Loucy (cell line): ENCODE measurements at regions not wholly inside any gene's neighbourhood (a gene's known extent, or its start where the extent isn't known, plus 50 kb on each side); places are given as distances from the start of the nearest gene placed in this dataset.

Experiments
- H2AFZ ChIP-seq: fragments of 200-600 bp; sonication (generic); 2 replicates; pipeline ENCODE4 v1.6.0; 2016; ENCODE audit warnings: antibody characterized with exemption, mild to moderate bottlenecking, low read length, moderate library complexity
- H3F3A ChIP-seq: fragments of 200-600 bp; 2 replicates; pipeline ENCODE4 v1.6.0; 2016; ENCODE audit warnings: antibody characterized with exemption, low read depth, mild to moderate bottlenecking
- H3K27me3 ChIP-seq: fragments of 200-600 bp; sonication (generic); 2 replicates; pipeline ENCODE4 v1.6.1; 2014; ENCODE audit warnings: low read length, mild to moderate bottlenecking; ENCODE audit not compliant: insufficient read depth, poor library complexity, severe bottlenecking
- H3K36me3 ChIP-seq: fragments of 200-600 bp; sonication (generic); 2 replicates; pipeline ENCODE4 v1.6.1; 2016; ENCODE audit warnings: low read length; ENCODE audit not compliant: insufficient read depth
- H3K4me1 ChIP-seq: fragments of 200-600 bp; sonication (generic); 2 replicates; pipeline ENCODE4 v1.5.1; 2014; ENCODE audit warnings: low read length, mild to moderate bottlenecking; ENCODE audit not compliant: insufficient read depth, poor library complexity, severe bottlenecking
- H3K4me2 ChIP-seq: fragments of 200-600 bp; sonication (generic); 2 replicates; pipeline ENCODE4 v1.6.0; 2014; ENCODE audit warnings: antibody characterized with exemption, low read length, low read depth, mild to moderate bottlenecking; ENCODE audit not compliant: poor library complexity, severe bottlenecking
- H3K4me3 ChIP-seq: fragments of 200-600 bp; sonication (generic); 2 replicates; pipeline ENCODE4 v1.5.1; 2014; ENCODE audit warnings: low read length, mild to moderate bottlenecking, mixed read lengths; ENCODE audit not compliant: poor library complexity, severe bottlenecking
- H3K79me2 ChIP-seq: fragments of 200-600 bp; sonication (generic); 2 replicates; pipeline ENCODE4 v1.6.1; 2014; ENCODE audit warnings: low read length; ENCODE audit not compliant: insufficient read depth
- H3K9ac ChIP-seq: fragments of 200-600 bp; sonication (generic); 2 replicates; pipeline ENCODE4 v1.6.0; 2014; ENCODE audit warnings: mild to moderate bottlenecking, low read depth, low read length, moderate library complexity; ENCODE audit not compliant: poor library complexity, severe bottlenecking
- H3K9me2 ChIP-seq: fragments of 200-600 bp; sonication (generic); replicated peaks from 2 replicates; pipeline ENCODE4 v1.6.1; 2016; ENCODE audit warnings: low read depth, low read length, mixed read lengths
- H3K9me3 ChIP-seq: fragments of 200-600 bp; sonication (generic); 2 replicates; pipeline ENCODE4 v1.6.1; 2014; ENCODE audit warnings: mild to moderate bottlenecking, antibody characterized with exemption, low read length, low read depth; ENCODE audit not compliant: insufficient read depth
- H4K20me1 ChIP-seq: fragments of 200-600 bp; sonication (generic); 2 replicates; pipeline ENCODE4 v1.6.0; 2014; ENCODE audit warnings: antibody characterized with exemption, low read length, mild to moderate bottlenecking; ENCODE audit not compliant: insufficient read depth, poor library complexity, severe bottlenecking
- EZH2phosphoT487 ChIP-seq: fragments of 200-600 bp; IDR thresholded peaks from 2 replicates; pipeline ENCODE4 v1.6.1; 2018; ENCODE audit warnings: antibody characterized with exemption, mild to moderate bottlenecking, moderate library complexity, borderline replicate concordance
- TF ChIP-seq, protein P1 (sequence below): fragments of 200-600 bp; sonication (generic); conservative IDR thresholded peaks from 2 replicates; pipeline ENCODE4 v1.5.1; 2014; ENCODE audit warnings: mild to moderate bottlenecking, antibody characterized with exemption, low read length

DNA sequence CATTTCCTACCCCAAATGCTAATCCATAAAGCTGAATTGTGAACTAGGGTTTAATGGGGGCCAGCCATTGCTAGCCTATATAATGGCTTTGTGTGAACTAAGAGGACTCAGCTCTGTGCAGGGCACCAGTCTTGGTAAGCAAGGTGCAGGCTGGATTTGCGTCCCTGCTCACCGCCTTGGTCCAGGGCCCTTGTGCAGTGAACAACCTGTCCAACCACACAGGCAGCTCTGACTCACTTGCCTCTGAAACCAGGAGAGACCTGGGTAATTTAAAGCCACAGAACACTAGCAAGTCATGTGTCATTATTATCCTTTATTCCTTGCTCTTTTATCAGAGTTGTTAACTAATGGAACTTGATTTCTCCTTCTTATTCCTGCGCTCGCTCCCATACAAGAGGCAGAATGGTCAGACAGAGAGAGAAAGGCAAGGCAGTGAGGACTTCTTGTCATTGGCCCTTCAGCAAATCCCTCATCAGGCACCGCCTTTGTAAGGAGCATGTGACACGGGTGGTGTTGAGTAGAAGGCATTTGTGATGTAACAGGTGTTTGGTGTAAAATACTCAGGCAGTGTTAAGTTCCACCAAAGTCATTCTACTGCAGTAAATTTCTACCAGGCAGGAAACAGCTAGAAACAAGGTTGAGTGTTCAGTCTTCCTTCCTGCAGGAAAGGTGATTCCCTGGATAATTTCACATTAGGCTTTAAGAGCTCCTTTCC is 67.3 kb upstream of the OLIG2 start:
- H3K4me1 ChIP-seq: no peaks in the 10 kb centered on the region
- no peaks in the 10 kb centered on the region for H3K9me3 ChIP-seq
- H3K79me2 ChIP-seq: no peaks in the 10 kb centered on the region
- TF ChIP-seq, protein P1, sequence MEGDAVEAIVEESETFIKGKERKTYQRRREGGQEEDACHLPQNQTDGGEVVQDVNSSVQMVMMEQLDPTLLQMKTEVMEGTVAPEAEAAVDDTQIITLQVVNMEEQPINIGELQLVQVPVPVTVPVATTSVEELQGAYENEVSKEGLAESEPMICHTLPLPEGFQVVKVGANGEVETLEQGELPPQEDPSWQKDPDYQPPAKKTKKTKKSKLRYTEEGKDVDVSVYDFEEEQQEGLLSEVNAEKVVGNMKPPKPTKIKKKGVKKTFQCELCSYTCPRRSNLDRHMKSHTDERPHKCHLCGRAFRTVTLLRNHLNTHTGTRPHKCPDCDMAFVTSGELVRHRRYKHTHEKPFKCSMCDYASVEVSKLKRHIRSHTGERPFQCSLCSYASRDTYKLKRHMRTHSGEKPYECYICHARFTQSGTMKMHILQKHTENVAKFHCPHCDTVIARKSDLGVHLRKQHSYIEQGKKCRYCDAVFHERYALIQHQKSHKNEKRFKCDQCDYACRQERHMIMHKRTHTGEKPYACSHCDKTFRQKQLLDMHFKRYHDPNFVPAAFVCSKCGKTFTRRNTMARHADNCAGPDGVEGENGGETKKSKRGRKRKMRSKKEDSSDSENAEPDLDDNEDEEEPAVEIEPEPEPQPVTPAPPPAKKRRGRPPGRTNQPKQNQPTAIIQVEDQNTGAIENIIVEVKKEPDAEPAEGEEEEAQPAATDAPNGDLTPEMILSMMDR: no peak
- no peak for TF ChIP-seq EZH2phosphoT487
- H3K36me3 ChIP-seq: no peaks in the 10 kb centered on the region
- H3K4me2 ChIP-seq: no peak overlapping the region
- no peaks in the 10 kb centered on the region for H3K9me2 ChIP-seq
- no peaks in the 10 kb centered on the region for H3K27me3 ChIP-seq
- H4K20me1 ChIP-seq: no peaks in the 10 kb centered on the region
- H3K9ac ChIP-seq: no peak overlapping the region
- H3F3A ChIP-seq: no peaks in the 10 kb centered on the region
- no peak overlapping the region for H2AFZ ChIP-seq
- H3K4me3 ChIP-seq: no peak overlapping the region

DNA sequence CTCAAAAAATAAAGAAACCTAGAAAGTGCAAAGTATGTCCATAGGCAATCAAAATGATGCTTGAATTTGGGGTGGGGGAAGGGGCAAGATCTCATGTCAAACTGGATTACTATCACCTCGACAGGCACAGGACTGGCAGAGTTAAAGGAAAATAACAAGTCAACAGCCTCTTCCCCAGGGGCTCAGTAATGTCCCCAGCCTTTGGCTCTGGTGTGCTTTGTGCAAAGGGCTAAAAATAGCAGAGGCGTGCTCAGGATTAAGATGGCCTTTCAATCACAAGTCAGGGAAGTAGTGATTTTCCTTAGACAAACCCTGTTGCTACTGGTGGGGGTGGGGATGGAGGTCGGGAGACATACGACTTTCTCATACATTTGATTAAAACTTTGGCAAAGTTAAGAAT is 63.5 kb upstream of the OLIG2 start:
- no peaks in the 10 kb centered on the region for H3K4me1 ChIP-seq
- H3K27me3 ChIP-seq: no peaks in the 10 kb centered on the region
- no peaks in the 10 kb centered on the region for H3K36me3 ChIP-seq
- H3K79me2 ChIP-seq: no peaks in the 10 kb centered on the region
- TF ChIP-seq, protein P1: no peak
- TF ChIP-seq EZH2phosphoT487: no peak
- no peaks in the 10 kb centered on the region for H3F3A ChIP-seq
- no peak overlapping the region for H3K9ac ChIP-seq
- H3K9me2 ChIP-seq: no peaks in the 10 kb centered on the region
- no peaks in the 10 kb centered on the region for H4K20me1 ChIP-seq
- H3K9me3 ChIP-seq: no peaks in the 10 kb centered on the region
- H2AFZ ChIP-seq: no peak overlapping the region
- H3K4me3 ChIP-seq: no peak overlapping the region
- H3K4me2 ChIP-seq: no peak overlapping the region

DNA sequence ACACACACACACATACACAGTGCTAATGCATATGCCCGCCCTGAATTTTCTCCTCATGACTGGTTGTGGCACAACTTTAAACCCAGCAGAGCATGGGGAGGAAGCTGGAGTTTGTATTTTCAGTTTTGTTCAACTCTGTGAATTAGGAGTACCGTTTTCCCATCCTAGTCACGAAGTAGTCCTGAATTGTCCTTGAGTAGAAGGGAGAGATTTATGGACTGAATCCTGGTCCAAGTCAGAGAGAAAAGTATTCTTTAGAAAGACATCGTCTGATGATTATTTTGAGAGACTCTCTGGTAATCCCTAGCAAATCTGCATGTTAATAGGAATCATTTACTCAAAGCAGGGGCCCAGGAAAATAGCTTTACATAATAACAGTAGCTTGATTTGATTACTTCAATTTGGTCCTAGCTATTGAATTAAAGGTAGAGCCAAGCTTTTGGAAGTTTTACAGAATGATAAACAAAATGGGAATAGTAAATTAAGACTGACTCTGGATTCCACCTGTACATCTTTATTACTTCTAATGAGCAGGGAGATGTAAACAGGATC is 60.5 kb upstream of the OLIG2 start:
- no peaks in the 10 kb centered on the region for H3K27me3 ChIP-seq
- no peaks in the 10 kb centered on the region for H4K20me1 ChIP-seq
- no peaks in the 10 kb centered on the region for H3K9me2 ChIP-seq
- H3K4me2 ChIP-seq: no peak overlapping the region
- H3K9me3 ChIP-seq: no peaks in the 10 kb centered on the region
- H2AFZ ChIP-seq: no peak overlapping the region
- H3K36me3 ChIP-seq: no peaks in the 10 kb centered on the region
- H3K4me3 ChIP-seq: no peak overlapping the region
- no peaks in the 10 kb centered on the region for H3K79me2 ChIP-seq
- no peak overlapping the region for H3K9ac ChIP-seq
- no peaks in the 10 kb centered on the region for H3F3A ChIP-seq
- TF ChIP-seq EZH2phosphoT487: no peak
- TF ChIP-seq, protein P1: no peak
- H3K4me1 ChIP-seq: no peaks in the 10 kb centered on the region
